Dedifferentiated amniotic fluid mesenchymal stem cell (primary cell): ENCODE measurements at regions not wholly inside any gene's neighbourhood (a gene's known extent, or its start where the extent isn't known, plus 50 kb on each side); places are given as distances from the start of the nearest gene placed in this dataset.

ENCODE experiments used
- DNase-seq: peaks from one replicate; pipeline ENCODE4 v3.0.0-alpha.2; 2016; ENCODE audit errors: extremely low spot score

DNA sequence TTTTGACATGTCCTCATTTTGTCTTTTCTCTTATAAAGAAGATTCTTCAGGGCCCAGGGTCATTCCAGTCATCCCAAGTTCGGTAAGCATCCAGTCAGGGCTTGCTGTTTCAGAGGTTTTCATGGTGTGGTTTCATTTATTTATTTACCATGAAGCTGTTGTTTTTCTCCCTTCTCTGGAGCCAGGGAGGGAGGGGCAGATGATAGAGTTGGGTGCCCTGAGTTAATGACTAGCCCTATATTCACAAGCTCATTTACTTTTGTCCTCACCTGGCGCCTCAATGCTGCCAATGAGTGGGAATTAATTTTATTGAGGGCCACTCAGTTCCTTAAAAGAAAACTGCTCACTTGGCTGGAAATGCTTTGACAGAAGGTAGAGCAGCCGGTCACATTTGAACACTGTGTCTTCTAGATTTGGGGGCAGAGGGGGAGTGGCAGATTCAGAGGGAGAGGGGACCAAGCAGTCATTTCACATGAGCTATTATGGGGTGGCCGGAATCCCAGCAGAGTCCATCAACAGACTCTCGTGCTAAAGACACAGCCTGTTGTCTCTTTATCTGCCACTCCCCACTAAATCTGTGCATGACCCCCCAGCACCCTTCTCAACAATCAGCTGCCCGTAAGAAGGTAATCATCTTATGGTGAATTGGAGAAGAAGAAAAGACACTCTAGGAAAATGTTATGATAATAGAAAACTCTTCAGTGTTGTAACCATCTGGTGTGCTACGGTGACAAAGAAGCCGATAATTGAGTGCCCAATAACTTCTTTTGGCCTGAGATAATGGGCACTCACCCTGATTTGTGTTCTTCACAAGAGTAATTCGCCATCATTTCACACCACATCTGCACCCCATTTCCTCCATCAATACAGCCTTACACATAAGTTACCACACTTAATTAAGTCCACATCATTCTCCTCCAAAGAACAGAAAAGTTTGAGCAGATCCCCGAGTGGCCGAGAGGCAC lies 573.5 kb upstream of the JAG1 start:
- DNase-seq = no peak

DNA sequence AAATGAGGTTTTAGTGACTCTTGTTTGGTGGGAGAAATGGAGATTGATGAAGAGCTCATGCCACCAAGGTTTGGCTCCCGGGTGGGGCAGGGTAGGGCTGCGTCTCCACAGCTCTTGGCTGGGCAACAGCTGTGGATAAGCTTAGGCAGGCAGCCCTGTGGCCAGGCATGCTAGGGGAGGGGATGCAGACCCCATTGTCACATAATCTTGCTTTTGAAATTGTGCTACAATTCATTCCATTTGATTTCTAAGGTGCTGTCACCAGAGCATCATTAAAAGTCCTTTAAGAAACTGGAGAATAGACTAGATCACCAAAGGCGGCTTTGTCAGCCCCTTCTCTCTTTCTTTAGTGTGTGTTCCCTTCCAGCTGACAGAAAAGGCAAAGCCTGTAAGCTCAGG lies 574.2 kb upstream of the JAG1 start:
- DNase-seq = no peak

DNA sequence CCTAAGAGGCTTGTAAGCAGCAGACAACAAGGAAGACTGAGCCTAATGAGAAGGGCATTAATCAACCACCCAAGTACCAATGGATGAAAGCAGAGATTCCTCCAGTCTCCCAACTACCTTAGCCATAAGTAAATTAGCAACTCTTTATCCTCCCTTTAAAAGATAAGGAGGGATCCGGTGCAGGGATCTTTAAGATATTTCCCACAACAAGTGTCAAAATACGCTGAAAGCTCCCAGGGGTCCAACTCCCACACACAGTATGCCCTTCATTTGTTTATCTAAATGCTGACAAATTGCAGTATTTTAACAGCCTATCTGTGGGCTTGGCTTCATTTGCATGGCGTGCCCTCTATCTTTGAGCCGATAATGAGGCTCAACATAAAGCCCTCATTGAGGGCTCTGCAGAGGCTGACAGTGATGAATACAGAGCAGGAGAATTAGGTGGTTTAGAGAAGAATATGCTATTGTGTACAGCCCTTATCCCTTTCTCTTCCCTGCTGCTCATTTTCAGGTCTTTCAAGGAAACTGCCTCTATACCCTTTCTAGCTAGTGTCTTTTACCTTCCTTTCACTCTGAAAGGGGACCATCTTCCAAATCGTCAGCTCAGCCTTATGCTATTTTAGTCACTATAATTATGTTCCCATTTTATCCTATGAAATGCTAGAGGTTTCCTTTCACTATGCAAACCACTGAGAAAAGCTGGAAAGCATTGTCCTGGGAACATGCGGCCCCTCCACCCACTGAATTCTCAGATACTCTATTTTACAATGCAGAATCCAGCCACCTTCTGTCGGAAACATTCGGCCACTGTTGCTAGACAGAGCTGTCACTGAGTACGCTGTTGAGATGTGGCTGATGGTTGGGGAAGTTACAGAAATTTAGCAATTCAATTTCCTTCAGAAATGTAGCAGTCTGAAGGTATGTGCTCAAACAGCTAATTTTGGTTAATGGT lies 575.2 kb upstream of the JAG1 start:
- DNase-seq = no peak

GRCh38 chr20:11249683-11250082 lies 575.9 kb upstream of the JAG1 start:
- no peak for DNase-seq

- DNase-seq = no peak
Measured at GRCh38 chr20:11252447-11252846, 578.6 kb upstream of the JAG1 start.

DNA sequence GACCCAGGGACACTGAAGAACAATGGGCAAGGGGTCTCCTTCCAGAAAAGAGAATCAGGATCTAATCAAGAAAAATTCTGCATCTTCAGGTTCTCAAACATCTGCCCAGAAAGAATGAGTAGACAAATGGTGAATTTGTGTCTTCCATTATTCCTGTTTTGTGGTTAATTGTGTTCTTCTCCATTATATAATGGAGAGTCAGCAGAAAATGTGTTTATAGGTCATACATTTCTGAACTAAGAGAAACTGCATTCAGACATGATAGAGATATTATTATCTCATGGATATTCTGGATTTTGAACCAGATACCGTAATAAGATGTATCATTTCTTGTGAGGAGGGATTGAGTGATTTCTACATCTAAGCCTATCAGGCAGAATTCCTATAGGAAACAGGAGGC lies 581.7 kb upstream of the JAG1 start:
- no peak for DNase-seq

DNA sequence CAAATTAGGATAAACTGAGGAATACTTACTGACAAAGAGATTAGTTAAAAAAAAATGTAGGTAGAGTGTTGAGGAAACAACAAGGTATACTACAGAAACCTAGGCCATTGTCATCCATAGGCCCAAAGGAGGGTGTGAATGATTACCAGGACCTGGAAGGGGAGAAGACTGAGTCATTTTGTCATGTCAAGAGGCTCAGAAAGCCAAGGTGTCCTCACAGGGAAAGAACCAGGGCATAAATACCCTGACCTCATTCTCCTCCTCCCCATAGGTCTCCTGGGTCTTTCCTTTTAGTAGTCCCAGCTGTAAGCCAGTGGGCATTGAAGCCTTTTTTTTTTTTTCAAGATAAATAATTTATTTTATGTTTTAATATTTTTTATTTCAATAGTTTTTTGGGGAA lies 582.1 kb upstream of the JAG1 start:
- DNase-seq = no peak

DNA sequence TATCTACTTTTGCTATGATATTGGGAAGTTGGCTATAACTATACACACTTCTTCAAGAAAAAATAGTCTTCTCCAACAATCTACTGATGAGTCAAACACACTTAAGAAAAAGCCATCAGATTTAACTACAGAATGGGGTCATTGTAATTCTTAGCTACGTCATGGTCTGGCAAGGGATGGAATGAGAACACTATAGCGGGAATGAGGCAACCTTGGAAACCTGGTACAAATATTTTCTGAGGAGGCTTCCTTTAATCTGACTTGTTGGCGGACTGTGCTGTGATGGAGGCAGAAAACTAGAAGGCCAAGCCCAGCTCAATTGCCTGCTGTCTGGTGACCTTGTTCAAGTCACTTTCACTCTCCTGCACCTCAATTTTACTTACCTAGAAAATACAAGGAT lies 586.8 kb upstream of the JAG1 start:
- no peak for DNase-seq

DNA sequence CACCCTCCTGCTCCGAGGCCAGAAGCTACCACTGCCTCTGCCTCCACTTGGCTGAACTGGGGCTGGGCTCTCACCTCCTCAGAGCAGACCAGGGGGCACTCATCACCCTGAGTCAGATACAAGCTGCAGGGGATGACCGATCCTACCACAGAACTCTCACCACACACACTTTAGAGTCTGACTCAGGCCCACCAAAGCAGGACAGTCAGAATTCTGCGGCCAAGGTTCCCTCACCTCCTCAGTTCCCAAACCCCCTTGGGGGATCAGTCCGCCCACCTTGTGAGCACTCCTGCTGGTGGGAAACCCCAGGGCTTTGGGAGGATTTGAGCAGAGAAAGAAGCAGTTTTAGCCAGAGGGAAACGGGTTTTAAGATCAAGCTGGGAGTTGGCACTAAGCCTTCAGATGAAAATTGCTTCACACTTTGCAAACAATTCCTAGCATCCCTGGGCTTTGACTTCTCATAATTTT lies 587.8 kb upstream of the JAG1 start:
- no peak for DNase-seq

GRCh38 chr20:11266571-11266970 lies 592.8 kb upstream of the JAG1 start:
- DNase-seq = no peak

DNA sequence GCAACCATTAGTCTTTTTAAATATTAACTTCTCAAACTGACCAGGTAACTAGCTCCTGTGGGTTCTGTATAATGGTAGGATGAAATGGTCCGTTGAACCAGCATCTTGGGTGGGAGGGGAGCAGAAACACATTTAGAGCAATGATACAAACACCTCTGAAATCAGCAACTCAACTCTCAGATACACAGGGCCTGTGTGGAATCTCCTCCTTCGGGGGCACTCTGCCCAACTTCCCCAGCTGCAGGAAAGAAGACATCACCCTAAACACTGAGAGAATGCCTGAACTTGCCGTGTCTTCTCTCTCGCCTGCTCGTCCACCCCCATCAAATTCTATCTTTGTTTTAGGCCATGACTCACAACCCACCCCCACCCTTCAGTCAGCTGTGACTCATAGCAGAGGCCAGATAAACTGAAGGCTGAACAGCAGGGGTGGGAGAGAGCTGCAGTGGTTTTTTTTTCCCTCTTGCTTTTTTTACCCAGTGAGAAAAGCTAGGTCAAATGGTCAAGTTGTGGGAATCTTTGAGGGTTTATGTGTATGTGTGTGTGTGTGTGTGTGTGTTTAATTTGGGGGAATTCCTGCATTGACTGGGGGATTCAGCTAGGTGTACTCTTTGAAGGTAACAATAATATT lies 593.4 kb upstream of the JAG1 start:
- peak; percentile 79 for DNase-seq

DNA sequence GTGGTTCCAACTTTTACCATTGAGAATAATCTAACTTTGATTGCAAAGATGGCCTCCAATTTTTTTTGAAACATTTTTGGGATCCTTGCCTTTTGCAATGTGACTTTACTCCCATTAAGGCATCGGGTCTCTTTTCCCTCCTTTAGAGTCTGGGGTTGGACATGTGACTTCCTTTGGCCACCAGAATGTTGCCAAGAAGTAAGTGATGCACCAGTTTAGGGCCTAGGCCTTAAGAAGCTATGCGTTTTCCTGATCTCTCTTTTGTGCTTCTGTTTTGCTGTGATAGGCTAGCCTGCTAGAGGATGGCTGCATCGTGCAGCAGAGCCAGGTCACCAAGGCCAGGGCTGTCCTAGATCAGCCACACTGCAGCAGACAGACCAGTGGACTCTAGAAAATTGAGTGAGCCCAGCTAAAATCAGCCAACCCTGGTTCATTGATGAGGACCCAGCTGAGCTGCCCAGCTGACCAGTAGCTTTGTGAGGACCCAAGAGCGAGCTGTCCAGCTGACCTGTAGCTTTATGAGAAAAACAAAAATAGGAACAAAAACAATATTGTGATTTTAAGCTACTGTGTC lies 594.0 kb upstream of the JAG1 start:
- DNase-seq = no peak

DNA sequence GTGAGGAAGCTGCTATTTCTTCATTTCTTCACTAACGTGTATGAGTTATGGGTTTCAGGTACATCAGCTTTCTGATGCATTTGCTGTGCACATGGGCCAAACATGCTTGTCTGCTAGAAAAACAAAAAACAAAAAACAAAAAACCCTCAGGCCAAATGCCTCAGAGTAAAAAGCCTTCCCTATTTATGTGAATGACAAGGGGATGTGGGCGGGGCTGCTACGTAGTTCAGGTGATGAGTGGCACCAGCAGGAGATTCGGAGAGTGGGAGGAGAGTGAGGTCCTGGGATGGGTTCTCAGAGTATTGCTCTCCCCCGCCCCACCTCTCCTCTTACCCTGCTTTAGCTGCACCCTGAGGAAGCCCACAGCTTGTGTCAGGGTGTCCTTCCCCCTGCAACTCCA lies 596.8 kb upstream of the JAG1 start:
- no peak for DNase-seq

- no peak for DNase-seq
Measured at GRCh38 chr20:11271319-11271718, 597.5 kb upstream of the JAG1 start.

- DNase-seq = no peak
Measured at GRCh38 chr20:11271920-11272594, 598.3 kb upstream of the JAG1 start.

DNA sequence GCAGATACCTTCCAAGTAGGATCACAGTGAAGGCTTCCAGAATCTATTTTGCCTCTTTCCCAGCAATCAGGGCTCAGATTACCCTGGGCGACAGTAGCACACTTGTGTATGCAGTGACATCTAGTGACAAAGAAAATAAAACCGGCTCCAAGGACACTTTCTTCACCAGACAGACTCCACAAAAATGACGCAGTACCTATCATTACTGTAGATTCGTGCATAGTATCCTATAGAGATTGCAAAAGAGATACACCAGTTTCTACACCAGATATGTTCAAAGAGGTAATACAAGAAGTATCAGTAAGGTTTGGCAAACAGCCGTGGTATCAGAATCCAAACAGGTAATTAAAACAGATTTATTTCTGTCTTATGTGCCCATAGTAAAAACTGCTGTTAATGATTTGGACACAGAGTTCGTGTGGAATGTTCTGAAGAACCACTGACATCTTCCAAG lies 600.4 kb upstream of the JAG1 start:
- peak; percentile 71 for DNase-seq

- DNase-seq = no peak
Measured at GRCh38 chr20:11275740-11276139, 601.9 kb upstream of the JAG1 start.

DNA sequence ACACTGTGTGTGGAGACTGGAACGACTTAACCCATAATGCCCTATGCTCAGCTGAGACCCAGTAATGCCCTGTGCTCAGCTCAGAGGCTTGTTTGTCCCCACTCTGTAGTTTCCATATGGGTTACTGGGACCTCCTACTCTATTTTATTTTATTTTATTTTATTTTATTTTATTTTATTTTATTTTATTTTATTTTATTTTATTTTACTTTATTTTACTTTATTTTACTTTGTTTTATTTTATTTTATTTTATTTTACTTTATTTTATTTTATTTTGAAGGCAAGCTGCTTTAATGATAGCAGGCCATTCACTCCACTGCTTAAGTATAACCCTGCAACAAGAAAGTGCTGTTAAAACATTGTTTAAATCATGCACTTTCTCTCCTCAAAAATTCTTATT lies 603.4 kb upstream of the JAG1 start:
- no peak for DNase-seq

DNA sequence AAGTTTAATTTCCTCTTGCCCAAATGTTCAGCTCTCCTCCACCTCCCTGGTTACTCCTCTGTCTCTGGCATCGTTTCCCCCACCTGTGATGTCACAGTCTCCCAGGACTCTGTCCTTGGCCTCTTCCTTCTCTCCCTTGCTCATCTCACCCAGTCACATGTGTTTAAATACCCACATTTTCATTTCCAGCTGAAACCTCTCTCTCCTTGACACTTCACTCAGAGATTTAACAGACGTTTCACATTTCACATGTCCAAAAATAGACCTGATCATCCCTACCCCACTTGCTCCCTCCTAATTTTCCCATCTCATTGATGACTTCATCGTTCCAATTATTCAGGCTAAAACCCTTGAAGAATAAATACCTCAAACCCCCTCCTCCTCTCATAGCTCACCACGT lies 604.1 kb upstream of the JAG1 start:
- DNase-seq = no peak

GRCh38 chr20:11278461-11278860 lies 604.7 kb upstream of the JAG1 start:
- DNase-seq = no peak

- DNase-seq = no peak
Measured at GRCh38 chr20:11281240-11281639, 607.4 kb upstream of the JAG1 start.
